Smooth muscle cell (in vitro differentiated cells): ENCODE measurements at regions not wholly inside any gene's neighbourhood (a gene's known extent, or its start where the extent isn't known, plus 50 kb on each side); places are given as distances from the start of the nearest gene placed in this dataset.

Experiments
- DNase-seq: peaks from one replicate; lab custom pipeline; 2025; ENCODE audit not compliant: unreplicated experiment; lab: John Stamatoyannopoulos, UW
- H2AFZ ChIP-seq: fragments of 200-600 bp; sonication (generic); 2 replicates; pipeline ENCODE4 v1.6.0; 2016; ENCODE audit warnings: antibody characterized with exemption, low read depth, mild to moderate bottlenecking
- H3F3A ChIP-seq: fragments of 200-600 bp; sonication (generic); 2 replicates; pipeline ENCODE4 v1.6.0; 2017; ENCODE audit warnings: antibody characterized with exemption, low read depth
- H3K27ac ChIP-seq: fragments of 200-600 bp; sonication (generic); 2 replicates; pipeline ENCODE4 v1.5.1; 2016; ENCODE audit warnings: low read depth, mild to moderate bottlenecking
- H3K27me3 ChIP-seq: fragments of 200-600 bp; sonication (generic); 2 replicates; pipeline ENCODE4 v1.6.1; 2016; ENCODE audit warnings: low read depth, mild to moderate bottlenecking
- H3K36me3 ChIP-seq: fragments of 200-600 bp; sonication (generic); 2 replicates; pipeline ENCODE4 v1.5.1; 2016; ENCODE audit warnings: low read depth
- H3K4me1 ChIP-seq: fragments of 200-600 bp; sonication (generic); 2 replicates; pipeline ENCODE4 v1.5.1; 2016; ENCODE audit warnings: low read depth
- H3K4me2 ChIP-seq: fragments of 200-600 bp; sonication (generic); 2 replicates; pipeline ENCODE4 v1.6.0; 2016; ENCODE audit warnings: mild to moderate bottlenecking
- H3K4me3 ChIP-seq: fragments of 200-600 bp; sonication (generic); 2 replicates; pipeline ENCODE4 v1.5.1; 2016; ENCODE audit warnings: mild to moderate bottlenecking
- H3K79me2 ChIP-seq: fragments of 200-600 bp; sonication (generic); 2 replicates; pipeline ENCODE4 v1.6.0; 2016; ENCODE audit warnings: low read depth, mild to moderate bottlenecking
- H3K9ac ChIP-seq: fragments of 200-600 bp; sonication (generic); 2 replicates; pipeline ENCODE4 v1.6.0; 2016; ENCODE audit warnings: low read depth
- H3K9me3 ChIP-seq: fragments of 200-600 bp; sonication (generic); replicated peaks from 2 replicates; pipeline ENCODE4 v1.5.1; 2016; ENCODE audit warnings: low read depth
- H4K20me1 ChIP-seq: fragments of 200-600 bp; sonication (generic); 2 replicates; pipeline ENCODE4 v1.6.0; 2016; ENCODE audit warnings: low read depth
- CTCF ChIP-seq: fragments of 200-600 bp; sonication (generic); IDR thresholded peaks from 2 replicates; pipeline ENCODE4 v1.5.1; 2017; ENCODE audit warnings: borderline replicate concordance, mild to moderate bottlenecking, antibody characterized with exemption; ENCODE audit not compliant: insufficient read depth, poor library complexity, severe bottlenecking
- WGBS: methylation state at CpG from one replicate; pipeline ENCODE4 v1.1.7; 2016; ENCODE audit warnings: low lambda C conversion rate; 5-methylcytosine and 5-hydroxymethylcytosine counted together

GRCh38 chr2:236365258-236366048 lies 101.2 kb upstream of the ASB18 start:
- no peak for DNase-seq
- WGBS: 93% methylated on average over 14 of the region's 14 CpGs

GRCh38 chr2:236366049-236366387 lies 101.8 kb upstream of the ASB18 start:
- WGBS: 91% methylated on average over 7 of the region's 7 CpGs
- H2AFZ ChIP-seq: no peak overlapping the region
- H3K4me1 ChIP-seq: no peaks in the 10 kb centered on the region
- no peak for TF ChIP-seq CTCF
- H3K79me2 ChIP-seq: no peaks in the 10 kb centered on the region
- H3K36me3 ChIP-seq: no peaks in the 10 kb centered on the region
- H3K9me3 ChIP-seq: no peaks in the 10 kb centered on the region
- H4K20me1 ChIP-seq: no peaks in the 10 kb centered on the region
- H3K27ac ChIP-seq: no peak overlapping the region
- no peak for DNase-seq
- H3K9ac ChIP-seq: no peak overlapping the region
- H3K27me3 ChIP-seq: no peaks in the 10 kb centered on the region
- no peak overlapping the region for H3K4me3 ChIP-seq
- no peaks in the 10 kb centered on the region for H3F3A ChIP-seq
- no peak overlapping the region for H3K4me2 ChIP-seq

More at GRCh38 chr2:236365258-236366048, 101.2 kb upstream of the ASB18 start:
- H4K20me1 ChIP-seq: no peaks in the 10 kb centered on the region
- H3K4me1 ChIP-seq: no peaks in the 10 kb centered on the region
- H3K27me3 ChIP-seq: no peaks in the 10 kb centered on the region
- H3K9me3 ChIP-seq: no peaks in the 10 kb centered on the region
- H3K4me2 ChIP-seq: no peak overlapping the region
- H3K36me3 ChIP-seq: no peaks in the 10 kb centered on the region
- H3F3A ChIP-seq: no peaks in the 10 kb centered on the region
- no peak overlapping the region for H3K4me3 ChIP-seq
- TF ChIP-seq CTCF: no peak
- no peaks in the 10 kb centered on the region for H3K79me2 ChIP-seq
- H3K9ac ChIP-seq: no peak overlapping the region
- no peak overlapping the region for H3K27ac ChIP-seq
- H2AFZ ChIP-seq: no peak overlapping the region

- no peaks in the 10 kb centered on the region for H3F3A ChIP-seq
- no peak for TF ChIP-seq CTCF
- H3K79me2 ChIP-seq: no peaks in the 10 kb centered on the region
- H3K4me2 ChIP-seq: no peak overlapping the region
- H3K4me3 ChIP-seq: no peak overlapping the region
- H3K4me1 ChIP-seq: no peaks in the 10 kb centered on the region
- WGBS: 72% methylated on average over 2 of the region's 3 CpGs
- no peaks in the 10 kb centered on the region for H3K9me3 ChIP-seq
- DNase-seq: no peak
- H3K27me3 ChIP-seq: no peaks in the 10 kb centered on the region
- H2AFZ ChIP-seq: no peak overlapping the region
- H4K20me1 ChIP-seq: no peaks in the 10 kb centered on the region
- H3K27ac ChIP-seq: no peak overlapping the region
- H3K36me3 ChIP-seq: no peaks in the 10 kb centered on the region
- H3K9ac ChIP-seq: no peak overlapping the region
Observed at GRCh38 chr2:236366397-236366796, 102.2 kb upstream of the ASB18 start.
